Epithelial cell of esophagus (primary cell): ENCODE measurements at regions not wholly inside any gene's neighbourhood (a gene's known extent, or its start where the extent isn't known, plus 50 kb on each side); places are given as distances from the start of the nearest gene placed in this dataset.

Experiments
- DNase-seq: peaks from one replicate; pipeline ENCODE4 v3.0.0; 2010; ENCODE audit warnings: low read depth
- H3K4me3 ChIP-seq: 2 replicates; pipeline ENCODE4 v1.5.1; 2011; ENCODE audit warnings: mild to moderate bottlenecking, low read length, control low read depth
- TF ChIP-seq, protein P1 (sequence below): IDR thresholded peaks from 2 replicates; pipeline ENCODE4 v1.5.1; 2011; ENCODE audit warnings: low read depth, mild to moderate bottlenecking, low read length, control low read depth, inconsistent platforms; ENCODE audit not compliant: insufficient read depth; ENCODE audit errors: missing control alignments

DNA sequence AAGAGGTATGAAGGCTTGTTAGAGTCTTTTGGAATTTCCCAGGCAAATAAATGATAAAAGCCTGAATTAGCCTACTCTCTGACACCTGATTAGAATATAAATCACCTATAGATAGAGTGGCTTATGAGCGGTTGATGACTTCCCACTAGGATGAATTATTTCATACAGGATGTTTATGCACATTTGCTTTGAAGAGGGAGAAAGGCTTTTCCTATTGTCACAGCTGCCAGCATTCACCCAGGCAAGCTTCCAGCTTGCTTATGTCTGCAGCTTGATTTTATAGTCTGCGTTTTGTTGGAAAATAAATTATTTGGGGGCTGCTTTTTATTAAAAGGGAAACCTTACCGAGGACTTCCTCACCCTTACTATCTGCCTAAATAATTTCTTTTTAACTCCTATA is 51.3 kb upstream of the EIF2S2 start:
- no peak overlapping the region for H3K4me3 ChIP-seq
- no peak for DNase-seq
- TF ChIP-seq, protein P1, sequence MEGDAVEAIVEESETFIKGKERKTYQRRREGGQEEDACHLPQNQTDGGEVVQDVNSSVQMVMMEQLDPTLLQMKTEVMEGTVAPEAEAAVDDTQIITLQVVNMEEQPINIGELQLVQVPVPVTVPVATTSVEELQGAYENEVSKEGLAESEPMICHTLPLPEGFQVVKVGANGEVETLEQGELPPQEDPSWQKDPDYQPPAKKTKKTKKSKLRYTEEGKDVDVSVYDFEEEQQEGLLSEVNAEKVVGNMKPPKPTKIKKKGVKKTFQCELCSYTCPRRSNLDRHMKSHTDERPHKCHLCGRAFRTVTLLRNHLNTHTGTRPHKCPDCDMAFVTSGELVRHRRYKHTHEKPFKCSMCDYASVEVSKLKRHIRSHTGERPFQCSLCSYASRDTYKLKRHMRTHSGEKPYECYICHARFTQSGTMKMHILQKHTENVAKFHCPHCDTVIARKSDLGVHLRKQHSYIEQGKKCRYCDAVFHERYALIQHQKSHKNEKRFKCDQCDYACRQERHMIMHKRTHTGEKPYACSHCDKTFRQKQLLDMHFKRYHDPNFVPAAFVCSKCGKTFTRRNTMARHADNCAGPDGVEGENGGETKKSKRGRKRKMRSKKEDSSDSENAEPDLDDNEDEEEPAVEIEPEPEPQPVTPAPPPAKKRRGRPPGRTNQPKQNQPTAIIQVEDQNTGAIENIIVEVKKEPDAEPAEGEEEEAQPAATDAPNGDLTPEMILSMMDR, result no peak

DNA sequence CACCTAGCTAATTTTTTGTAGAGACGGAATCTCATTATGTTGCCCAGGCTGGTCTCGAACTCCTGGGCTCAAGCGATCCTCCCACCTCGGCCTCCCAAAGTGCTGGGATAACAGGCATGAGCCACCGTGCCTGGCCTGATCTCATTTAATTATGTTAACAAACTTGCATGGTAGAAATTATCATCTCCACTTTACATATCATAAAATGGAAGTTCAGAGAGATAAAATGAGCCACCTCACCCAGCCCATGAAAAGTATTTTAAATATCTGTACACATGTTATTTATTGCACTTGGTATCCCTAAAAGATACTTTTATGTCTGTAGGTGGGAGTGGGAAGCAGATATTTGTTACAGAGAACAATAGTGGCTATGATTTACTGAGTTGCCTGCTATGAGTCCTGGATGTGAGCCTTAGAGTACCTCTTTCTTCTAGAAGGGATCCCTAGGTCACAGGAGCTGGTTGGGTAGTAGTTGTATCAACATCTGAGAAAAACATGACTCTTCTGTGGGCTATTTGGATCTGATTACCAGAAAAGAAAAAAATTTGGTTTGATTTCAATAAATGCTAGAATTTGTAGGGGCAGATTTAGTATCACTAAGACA is 52.4 kb upstream of the EIF2S2 start:
- no peak for DNase-seq
- TF ChIP-seq, protein P1, result no peak
- H3K4me3 ChIP-seq, result no peak overlapping the region

DNA sequence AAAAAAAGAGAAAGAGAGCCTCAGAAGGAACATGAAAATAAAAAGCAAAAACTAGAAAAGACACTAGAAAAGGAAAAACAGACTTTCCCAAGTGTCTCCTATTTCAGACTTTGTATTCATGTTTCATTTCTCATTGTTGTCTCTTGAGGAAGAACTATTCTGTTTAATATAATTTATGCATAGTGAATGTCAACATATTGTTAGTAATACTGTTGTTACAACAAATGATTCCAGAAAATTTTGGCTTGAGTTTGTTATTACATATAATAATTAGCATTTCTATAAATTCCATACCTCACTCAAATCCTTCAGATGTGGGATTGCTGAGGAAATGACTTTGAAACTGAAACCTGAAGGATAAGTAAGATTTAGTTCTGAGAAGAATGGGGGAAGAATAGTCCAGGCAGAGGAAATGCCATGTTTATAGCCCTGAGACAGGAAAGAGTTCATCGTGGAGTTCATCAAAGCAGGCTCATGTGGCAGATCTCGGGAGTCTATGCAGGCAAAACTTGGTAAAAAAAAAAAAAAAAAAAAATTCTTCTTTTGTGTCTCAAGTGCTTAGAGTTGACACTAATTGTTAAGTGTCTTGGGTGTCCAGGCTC is 53.1 kb upstream of the EIF2S2 start:
- DNase-seq, result no peak
- H3K4me3 ChIP-seq, result no peak overlapping the region
- TF ChIP-seq, protein P1, result no peak

DNA sequence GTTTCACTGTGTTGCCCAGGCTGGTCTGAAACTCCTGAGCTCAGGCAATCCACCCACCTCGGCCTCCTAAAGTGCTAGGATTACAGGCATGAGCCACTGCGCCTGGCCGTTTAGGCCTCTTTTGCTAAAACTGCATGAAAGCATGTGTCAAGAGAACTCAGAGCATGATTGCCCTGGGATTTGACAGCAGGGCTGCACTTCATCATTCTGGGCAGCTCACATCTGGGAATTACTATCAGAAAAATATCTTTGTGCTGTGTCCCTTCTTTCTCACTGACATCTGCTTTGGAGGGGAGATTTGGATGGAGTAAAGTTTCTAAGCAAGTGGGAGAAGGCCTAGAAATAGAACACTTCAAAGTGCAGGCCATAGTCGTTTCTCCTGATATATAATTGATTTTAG is 59.6 kb upstream of the EIF2S2 start:
- TF ChIP-seq, protein P1, result no peak
- no peak overlapping the region for H3K4me3 ChIP-seq
- no peak for DNase-seq

DNA sequence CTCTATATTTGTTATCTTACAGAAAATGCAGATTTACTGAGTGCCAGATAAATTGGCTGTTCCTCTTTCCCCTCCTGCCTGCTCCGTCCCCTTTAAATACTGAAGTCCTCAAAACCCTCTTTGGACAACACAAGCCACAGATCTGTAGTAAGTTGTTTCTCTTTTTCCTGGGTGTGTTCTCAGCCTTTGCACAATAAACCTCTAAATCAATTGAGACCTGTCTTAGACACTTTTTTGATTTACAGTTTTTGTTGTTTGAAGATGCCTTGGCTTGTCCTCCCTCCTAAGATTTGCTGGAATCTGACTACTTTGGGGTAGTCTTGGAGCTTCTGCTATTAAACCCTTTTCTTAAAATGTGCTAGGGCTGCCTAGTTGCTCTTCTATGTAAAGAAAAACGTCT is 60.9 kb upstream of the EIF2S2 start:
- no peak overlapping the region for H3K4me3 ChIP-seq
- TF ChIP-seq, protein P1, result no peak
- DNase-seq, result no peak

DNA sequence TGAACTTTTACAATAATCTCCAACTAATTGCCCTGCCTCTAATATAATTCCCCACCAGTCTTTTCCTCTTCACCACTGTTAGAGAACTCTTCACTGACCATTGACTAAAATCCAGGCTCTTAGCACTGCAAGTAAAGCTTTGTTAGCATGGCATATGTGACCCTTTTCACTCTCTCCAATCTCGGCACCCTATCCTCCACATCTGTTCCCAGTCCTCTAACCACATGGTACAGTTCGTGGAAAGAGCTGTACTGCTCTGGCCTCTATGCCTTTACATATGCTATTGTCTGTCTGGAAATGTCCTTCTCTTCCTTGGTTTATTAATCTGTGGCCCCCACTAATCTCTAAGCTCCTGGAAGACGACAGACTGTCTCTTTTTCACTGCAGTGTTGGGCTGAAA is 63.0 kb upstream of the EIF2S2 start:
- TF ChIP-seq, protein P1, result no peak
- H3K4me3 ChIP-seq, result no peak overlapping the region
- no peak for DNase-seq

DNA sequence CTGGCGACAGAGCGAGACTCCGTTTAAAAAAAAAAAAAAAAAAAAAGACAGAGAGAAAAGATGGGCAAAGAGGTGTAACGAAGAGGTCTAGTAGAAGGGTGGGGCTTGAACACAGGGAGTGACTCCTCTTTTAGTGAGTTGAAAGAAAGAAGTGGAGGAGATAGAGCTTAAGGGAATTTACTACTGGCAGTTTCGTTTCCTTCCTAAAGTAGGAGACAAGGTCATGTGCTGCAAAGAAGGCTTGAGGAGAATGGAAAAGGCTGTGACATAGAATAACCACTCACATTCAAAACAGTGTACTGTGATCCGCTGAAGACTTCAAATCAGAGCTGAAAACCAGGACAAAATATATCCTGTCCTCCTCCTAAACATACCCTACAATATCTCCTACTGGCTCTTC is 63.8 kb upstream of the EIF2S2 start:
- DNase-seq, result no peak
- TF ChIP-seq, protein P1, result no peak
- H3K4me3 ChIP-seq, result no peak overlapping the region
